Activated T-helper 17 cell treated with anti-CD3 and anti-CD28 coated beads, Interleukin-2, amount 50 U/mL, for 72 hours (primary cell): ENCODE measurements at regions not wholly inside any gene's neighbourhood (a gene's known extent, or its start where the extent isn't known, plus 50 kb on each side); places are given as distances from the start of the nearest gene placed in this dataset.

Experiments used
- ATAC-seq: fragments of 150-1000 bp; cut with Tn5 transposase; replicated peaks from 2 replicates; pipeline ENCODE4 v1.10.0; 2021; ENCODE audit warnings: mild to moderate bottlenecking, moderate library complexity
- H3K27ac Mint-ChIP-seq: one replicate; pipeline ENCODE4 v1.8.0; 2022; ENCODE audit warnings: mixed read lengths
- H3K27me3 Mint-ChIP-seq: one replicate; pipeline ENCODE4 v1.8.0; 2022; ENCODE audit warnings: mixed read lengths
- H3K36me3 Mint-ChIP-seq: one replicate; pipeline ENCODE4 v1.8.0; 2022; ENCODE audit warnings: low read depth, mild to moderate bottlenecking, mixed read lengths
- H3K4me1 Mint-ChIP-seq: one replicate; pipeline ENCODE4 v1.8.0; 2022; ENCODE audit warnings: mixed read lengths
- H3K4me3 Mint-ChIP-seq: one replicate; pipeline ENCODE4 v1.8.0; 2022; ENCODE audit warnings: mild to moderate bottlenecking, mixed read lengths
- H3K9me3 Mint-ChIP-seq: one replicate; pipeline ENCODE4 v1.8.0; 2022; ENCODE audit warnings: mixed read lengths

- Mint-ChIP-seq H3K4me1 (no peaks in the 10 kb centered on the region), H3K27me3 (no peaks in the 10 kb centered on the region), H3K27ac (no peak overlapping the region), H3K9me3 (peaks cover 8% of the 10 kb centered on the region), H3K36me3 (no peaks in the 10 kb centered on the region), H3K4me3 (no peak overlapping the region)
- no peak for ATAC-seq
These were observed 1165.7 kb upstream of the GYPC start for GRCh38 chr2:125490308-125490707.

GRCh38 chr2:125491663-125492062 is 1164.3 kb upstream of the GYPC start:
- H3K27me3 Mint-ChIP-seq, result no peaks in the 10 kb centered on the region
- ATAC-seq, result no peak

GRCh38 chr2:125512313-125512712 is 1143.6 kb upstream of the GYPC start:
- ATAC-seq, result no peak
- H3K4me3 Mint-ChIP-seq, result no peak overlapping the region
- no peaks in the 10 kb centered on the region for H3K27me3 Mint-ChIP-seq
- H3K4me1 Mint-ChIP-seq, result peaks cover 3% of the 10 kb centered on the region
- H3K9me3 Mint-ChIP-seq, result peaks cover 19% of the 10 kb centered on the region
- H3K27ac Mint-ChIP-seq, result no peak overlapping the region
- H3K36me3 Mint-ChIP-seq, result no peaks in the 10 kb centered on the region

More at GRCh38 chr2:125491663-125492062, 1164.3 kb upstream of the GYPC start:
- no peak overlapping the region for H3K4me3 Mint-ChIP-seq
- H3K27ac Mint-ChIP-seq, result no peak overlapping the region
- H3K4me1 Mint-ChIP-seq, result no peaks in the 10 kb centered on the region
- H3K36me3 Mint-ChIP-seq, result no peaks in the 10 kb centered on the region
- peaks cover 8% of the 10 kb centered on the region for H3K9me3 Mint-ChIP-seq

GRCh38 chr2:125516496-125517109 is 1139.4 kb upstream of the GYPC start:
- ATAC-seq, result no peak
- Mint-ChIP-seq H3K4me1 (peaks cover 3% of the 10 kb centered on the region), H3K36me3 (no peaks in the 10 kb centered on the region), H3K27ac (no peak overlapping the region), H3K27me3 (no peaks in the 10 kb centered on the region), H3K9me3 (peaks cover 28% of the 10 kb centered on the region), H3K4me3 (no peak overlapping the region)

GRCh38 chr2:125526093-125526492 is 1129.9 kb upstream of the GYPC start:
- no peak overlapping the region for H3K4me3 Mint-ChIP-seq
- H3K4me1 Mint-ChIP-seq, result no peaks in the 10 kb centered on the region
- H3K9me3 Mint-ChIP-seq, result peaks cover 7% of the 10 kb centered on the region
- H3K36me3 Mint-ChIP-seq, result no peaks in the 10 kb centered on the region
- no peak for ATAC-seq
- no peaks in the 10 kb centered on the region for H3K27me3 Mint-ChIP-seq
- H3K27ac Mint-ChIP-seq, result no peak overlapping the region

GRCh38 chr2:125535089-125535488 is 1120.9 kb upstream of the GYPC start:
- no peaks in the 10 kb centered on the region for H3K27me3 Mint-ChIP-seq
- ATAC-seq, result no peak
- no peak overlapping the region for H3K4me3 Mint-ChIP-seq
- no peaks in the 10 kb centered on the region for H3K4me1 Mint-ChIP-seq
- H3K36me3 Mint-ChIP-seq, result no peaks in the 10 kb centered on the region
- H3K27ac Mint-ChIP-seq, result no peak overlapping the region
- H3K9me3 Mint-ChIP-seq, result peaks cover 11% of the 10 kb centered on the region

GRCh38 chr2:125543968-125544514 is 1111.9 kb upstream of the GYPC start:
- no peak for ATAC-seq
- H3K27ac Mint-ChIP-seq, result no peak overlapping the region
- no peaks in the 10 kb centered on the region for H3K4me1 Mint-ChIP-seq
- no peak overlapping the region for H3K4me3 Mint-ChIP-seq
- peaks cover 20% of the 10 kb centered on the region for H3K9me3 Mint-ChIP-seq
- H3K27me3 Mint-ChIP-seq, result no peaks in the 10 kb centered on the region
- no peaks in the 10 kb centered on the region for H3K36me3 Mint-ChIP-seq

GRCh38 chr2:125553768-125554167 is 1102.2 kb upstream of the GYPC start:
- H3K4me3 Mint-ChIP-seq, result no peak overlapping the region
- no peaks in the 10 kb centered on the region for H3K27me3 Mint-ChIP-seq
- no peaks in the 10 kb centered on the region for H3K4me1 Mint-ChIP-seq
- ATAC-seq, result no peak
- no peaks in the 10 kb centered on the region for H3K36me3 Mint-ChIP-seq
- H3K27ac Mint-ChIP-seq, result no peak overlapping the region
- H3K9me3 Mint-ChIP-seq, result peaks cover 18% of the 10 kb centered on the region

- Mint-ChIP-seq H3K27ac (no peak overlapping the region), H3K36me3 (no peaks in the 10 kb centered on the region), H3K4me3 (no peak overlapping the region), H3K9me3 (peaks cover 16% of the 10 kb centered on the region), H3K27me3 (no peaks in the 10 kb centered on the region), H3K4me1 (no peaks in the 10 kb centered on the region)
- no peak for ATAC-seq
These were observed 1101.0 kb upstream of the GYPC start for GRCh38 chr2:125554956-125555355.

GRCh38 chr2:125559186-125559585 is 1096.8 kb upstream of the GYPC start:
- ATAC-seq, result no peak
- Mint-ChIP-seq H3K36me3 (no peaks in the 10 kb centered on the region), H3K9me3 (peaks cover 21% of the 10 kb centered on the region), H3K4me1 (no peaks in the 10 kb centered on the region), H3K27me3 (no peaks in the 10 kb centered on the region), H3K4me3 (no peak overlapping the region), H3K27ac (no peak overlapping the region)

GRCh38 chr2:125560855-125561254 is 1095.1 kb upstream of the GYPC start:
- no peak overlapping the region for H3K27ac Mint-ChIP-seq
- H3K9me3 Mint-ChIP-seq, result peaks cover 21% of the 10 kb centered on the region
- no peak overlapping the region for H3K4me3 Mint-ChIP-seq
- no peaks in the 10 kb centered on the region for H3K36me3 Mint-ChIP-seq
- no peaks in the 10 kb centered on the region for H3K27me3 Mint-ChIP-seq
- H3K4me1 Mint-ChIP-seq, result no peaks in the 10 kb centered on the region
- ATAC-seq, result no peak

GRCh38 chr2:125561302-125561701 is 1094.7 kb upstream of the GYPC start:
- Mint-ChIP-seq H3K27ac (no peak overlapping the region), H3K27me3 (no peaks in the 10 kb centered on the region), H3K36me3 (no peaks in the 10 kb centered on the region), H3K9me3 (peaks cover 22% of the 10 kb centered on the region), H3K4me1 (no peaks in the 10 kb centered on the region), H3K4me3 (no peak overlapping the region)
- ATAC-seq, result no peak

GRCh38 chr2:125562924-125563323 is 1093.0 kb upstream of the GYPC start:
- no peak overlapping the region for H3K4me3 Mint-ChIP-seq
- H3K27me3 Mint-ChIP-seq, result no peaks in the 10 kb centered on the region
- H3K36me3 Mint-ChIP-seq, result no peaks in the 10 kb centered on the region
- no peak for ATAC-seq
- H3K4me1 Mint-ChIP-seq, result no peaks in the 10 kb centered on the region
- H3K27ac Mint-ChIP-seq, result no peak overlapping the region
- peaks cover 22% of the 10 kb centered on the region for H3K9me3 Mint-ChIP-seq

GRCh38 chr2:125564471-125564870 is 1091.5 kb upstream of the GYPC start:
- ATAC-seq, result no peak
- H3K27ac Mint-ChIP-seq, result no peak overlapping the region
- H3K9me3 Mint-ChIP-seq, result peaks cover 21% of the 10 kb centered on the region
- H3K4me1 Mint-ChIP-seq, result no peaks in the 10 kb centered on the region
- H3K36me3 Mint-ChIP-seq, result no peaks in the 10 kb centered on the region
- no peaks in the 10 kb centered on the region for H3K27me3 Mint-ChIP-seq
- no peak overlapping the region for H3K4me3 Mint-ChIP-seq

GRCh38 chr2:125566422-125566821 is 1089.5 kb upstream of the GYPC start:
- no peaks in the 10 kb centered on the region for H3K27me3 Mint-ChIP-seq
- H3K4me1 Mint-ChIP-seq, result no peaks in the 10 kb centered on the region
- no peak overlapping the region for H3K4me3 Mint-ChIP-seq
- no peaks in the 10 kb centered on the region for H3K36me3 Mint-ChIP-seq
- no peak overlapping the region for H3K27ac Mint-ChIP-seq
- ATAC-seq, result no peak
- H3K9me3 Mint-ChIP-seq, result peaks cover 21% of the 10 kb centered on the region

GRCh38 chr2:125567100-125567499 is 1088.9 kb upstream of the GYPC start:
- Mint-ChIP-seq H3K27ac (no peak overlapping the region), H3K9me3 (peaks cover 15% of the 10 kb centered on the region), H3K36me3 (no peaks in the 10 kb centered on the region), H3K4me3 (no peak overlapping the region), H3K27me3 (no peaks in the 10 kb centered on the region), H3K4me1 (no peaks in the 10 kb centered on the region)
- ATAC-seq, result no peak
